ENCODE measurements at regions not wholly inside any gene's neighbourhood (a gene's known extent, or its start where the extent isn't known, plus 50 kb on each side); places are given as distances from the start of the nearest gene placed in this dataset.

DNA sequence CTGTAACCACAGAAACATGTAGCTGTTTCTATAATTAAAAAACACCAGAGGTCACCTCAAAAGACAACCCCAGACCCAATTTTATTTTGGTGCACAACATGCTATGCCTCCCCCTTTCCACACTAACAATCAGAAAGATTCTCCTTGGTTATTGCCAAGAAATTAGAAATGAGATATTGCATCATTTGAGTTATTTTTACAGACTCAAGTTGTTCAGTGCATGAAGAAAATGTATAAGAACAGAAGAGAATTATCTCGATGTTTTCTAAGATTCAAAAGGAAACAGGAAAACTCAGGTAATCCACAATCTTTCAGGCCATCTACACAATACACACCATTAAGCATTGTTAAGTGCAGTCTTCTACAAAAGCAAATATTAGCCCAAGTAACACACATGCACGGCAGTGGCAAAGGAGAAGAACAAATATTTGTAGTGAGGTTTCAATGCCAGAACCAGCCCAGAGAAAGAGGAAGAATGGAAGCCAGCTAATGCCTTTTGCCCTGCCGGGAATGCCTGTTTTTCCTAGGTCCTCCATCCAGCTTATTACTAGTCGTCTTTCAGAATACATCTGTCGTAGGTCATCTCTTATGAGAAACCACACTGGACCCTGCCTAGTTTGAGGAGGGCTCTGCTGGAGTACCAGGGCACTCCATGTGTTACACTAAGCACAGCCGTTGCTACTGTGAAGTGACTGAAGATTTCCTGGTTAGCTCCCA is 67.6 kb upstream of the C1GALT1 start:
- TF ChIP-seq GATA2 (IDR thresholded peaks at IDR 0.05; ENCODE audit: low read depth, low read length): no peak
- TF ChIP-seq GATA3 (IDR thresholded peaks at IDR 0.05; ENCODE audit: low read depth, low read length): no peak

All from SH-SY5Y (cell line).